ENCODE measurements at regions not wholly inside any gene's neighbourhood (a gene's known extent, or its start where the extent isn't known, plus 50 kb on each side); places are given as distances from the start of the nearest gene placed in this dataset.

- TF ChIP-seq CTCF (IDR thresholded peaks at IDR 0.05; ENCODE audit: insufficient read depth, low read length, poor library complexity, severe bottlenecking) (no peak), EZH2phosphoT487 (conservative IDR thresholded peaks at IDR 0.05; ENCODE audit: low read length) (no peak)
These were observed 77.8 kb upstream of the RNU6-1 start for GRCh38 chr15:67917636-67918035.

Measured in SU-DHL-6 (cell line).